Left renal cortex interstitium (tissue), 4 donors: ENCODE measurements at regions not wholly inside any gene's neighbourhood (a gene's known extent, or its start where the extent isn't known, plus 50 kb on each side); places are given as distances from the start of the nearest gene placed in this dataset.

Experiments used
- DNase-seq, 4 donors: peaks; one replicate each; pipeline ENCODE4 v3.0.0-alpha.2; 2013; ENCODE audit warnings: low read depth in 4 of 4, low spot score in 2 of 4, missing footprints in 1 of 4

DNA sequence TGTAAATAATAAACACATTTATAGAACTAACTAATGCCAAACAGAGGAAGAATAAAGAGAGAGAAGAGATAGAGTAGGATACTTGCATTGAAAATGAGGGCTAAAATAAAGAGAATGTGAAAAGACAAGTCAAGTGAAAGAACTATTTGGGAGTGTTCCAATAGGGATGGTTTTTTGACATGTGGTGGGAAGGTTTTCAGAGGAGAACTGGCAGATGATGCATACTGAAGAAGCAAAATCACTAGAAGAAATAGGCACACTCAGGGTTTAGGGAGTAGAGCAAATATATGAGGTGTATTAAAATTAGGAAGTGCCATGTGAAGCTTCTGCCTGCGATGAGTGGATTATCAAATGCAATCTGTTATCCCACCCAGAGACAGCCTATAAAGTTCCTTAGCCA is 744.8 kb downstream of the REEP3 start:
- no peak for DNase-seq

DNA sequence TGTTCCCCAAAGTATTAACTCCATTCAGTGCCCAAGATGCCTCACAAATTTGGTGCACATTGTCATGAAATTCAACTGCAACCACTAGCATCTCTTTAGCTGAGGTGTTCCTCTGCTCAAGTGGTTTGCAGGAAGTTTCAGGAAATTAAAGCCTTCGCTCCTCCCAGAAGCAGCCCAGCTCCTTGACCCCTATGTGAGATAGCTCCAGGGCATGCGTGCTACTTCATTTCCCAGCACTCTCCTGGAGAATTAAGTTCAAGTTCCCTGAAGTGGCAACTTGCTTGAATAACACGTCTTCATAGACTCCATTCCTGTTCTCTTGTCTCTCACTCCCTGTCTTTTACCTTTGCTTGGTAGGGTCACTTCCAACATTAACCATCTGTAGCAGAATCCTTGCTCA is 750.3 kb downstream of the REEP3 start:
- no peak for DNase-seq

DNA sequence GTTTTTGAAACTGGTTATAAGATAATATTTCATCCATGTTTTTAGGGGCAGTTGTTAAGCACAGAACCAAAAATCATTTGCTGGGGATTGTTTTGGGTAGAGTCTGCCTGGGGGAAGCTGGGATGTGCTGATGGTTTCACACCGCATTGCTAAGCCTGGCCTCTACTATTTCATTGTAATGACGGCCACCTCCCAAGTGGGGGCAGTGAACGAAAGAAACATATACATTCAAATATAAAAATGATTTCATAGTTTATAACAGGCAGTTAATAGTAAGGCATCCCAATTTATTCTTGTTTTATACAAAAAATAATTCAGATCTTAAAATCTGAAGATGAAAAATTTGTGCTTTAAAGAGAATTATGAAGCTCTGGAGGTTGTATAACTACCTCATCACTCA is 750.8 kb downstream of the REEP3 start:
- DNase-seq, result no peak

DNA sequence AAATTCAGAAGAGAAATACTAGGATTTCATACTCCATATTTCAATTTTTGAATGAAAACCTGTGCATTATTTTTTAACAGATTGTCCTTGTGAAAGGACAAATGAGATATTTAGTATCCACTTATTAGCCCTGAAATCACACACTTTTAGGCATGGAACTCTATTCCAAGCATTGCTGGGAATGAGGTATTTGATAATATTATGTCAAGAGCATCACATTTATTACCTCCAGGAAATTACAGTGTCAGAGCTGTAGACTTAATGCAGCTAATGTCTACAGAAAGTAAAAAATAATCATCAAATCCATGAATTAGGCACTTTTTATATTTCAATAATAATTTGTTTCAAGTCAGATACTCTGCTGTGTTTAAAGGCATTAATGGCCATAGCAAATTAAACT is 753.8 kb downstream of the REEP3 start:
- DNase-seq, result no peak

DNA sequence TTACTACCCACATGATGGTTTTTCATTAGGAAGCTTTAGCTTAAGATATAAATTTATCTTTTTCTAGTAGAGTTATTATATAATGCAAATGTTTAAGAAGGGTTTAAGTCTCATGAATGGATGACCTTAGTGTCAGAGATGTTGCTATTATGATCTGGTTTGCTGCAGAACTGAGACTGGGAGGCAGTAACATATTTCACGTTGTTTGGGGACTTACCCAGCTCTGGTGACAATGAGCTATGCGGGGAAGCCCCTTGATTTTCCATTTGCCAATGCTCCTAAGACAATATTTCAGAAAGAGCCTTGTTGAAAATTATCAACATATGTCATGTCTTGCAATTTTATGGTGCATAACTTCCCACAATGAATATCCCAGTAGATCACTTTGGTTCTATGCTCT is 754.6 kb downstream of the REEP3 start:
- no peak for DNase-seq

DNA sequence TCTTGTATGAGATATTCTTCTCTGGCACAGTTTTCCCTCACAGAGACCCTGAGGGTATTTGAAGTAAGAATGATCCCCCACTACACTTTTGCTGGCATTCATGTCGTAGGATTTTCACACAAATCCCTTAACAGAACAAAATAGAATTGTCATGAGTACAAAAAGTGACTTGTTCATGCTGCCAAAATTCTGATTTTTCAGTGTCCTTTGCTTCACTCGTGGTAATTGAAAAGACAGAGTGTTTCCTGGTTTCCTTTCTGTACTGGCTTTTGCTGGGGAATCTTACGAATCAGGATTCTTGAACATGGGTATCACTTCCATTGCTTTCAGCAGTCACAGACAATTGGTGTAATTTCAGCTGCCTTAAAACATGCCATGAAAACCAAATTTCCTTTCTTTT is 756.3 kb downstream of the REEP3 start:
- no peak for DNase-seq

DNA sequence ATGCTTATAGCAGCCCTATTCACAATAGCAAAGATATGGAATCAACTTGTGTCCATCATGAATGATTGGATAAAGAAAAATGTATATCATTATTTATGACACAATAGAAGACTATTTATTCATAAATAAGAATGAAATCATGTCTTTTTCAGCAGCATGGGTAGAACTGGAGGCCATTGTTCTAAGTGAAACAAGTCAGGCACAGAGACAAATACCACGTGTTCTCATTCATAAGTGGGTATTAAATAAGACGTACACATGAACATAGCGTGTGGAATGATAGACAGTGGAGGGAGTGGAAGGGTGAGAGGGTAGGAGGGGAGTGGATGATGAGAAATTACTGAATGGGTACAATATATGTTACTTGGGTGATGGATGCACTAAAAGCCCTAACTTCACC is 762.4 kb downstream of the REEP3 start:
- DNase-seq, result no peak

DNA sequence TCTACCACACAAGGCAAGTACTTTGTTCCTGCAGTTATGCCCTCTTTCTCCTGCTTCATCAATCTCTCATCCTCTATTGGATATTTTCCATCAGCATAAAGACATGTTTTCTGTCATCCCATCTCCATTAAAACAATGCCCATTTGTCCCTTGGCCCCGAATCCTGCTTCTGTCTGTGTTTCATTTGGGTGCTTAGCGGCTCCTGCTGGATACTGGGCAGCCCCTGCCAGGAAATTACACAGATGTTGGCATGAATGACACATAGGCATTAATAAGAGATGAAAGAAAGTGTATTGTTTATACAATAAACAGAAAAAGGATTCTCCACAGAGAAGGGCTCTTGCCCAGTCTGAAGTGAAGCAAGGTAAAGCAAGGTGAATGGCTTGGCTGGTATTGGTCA is 765.3 kb downstream of the REEP3 start:
- DNase-seq, result no peak

DNA sequence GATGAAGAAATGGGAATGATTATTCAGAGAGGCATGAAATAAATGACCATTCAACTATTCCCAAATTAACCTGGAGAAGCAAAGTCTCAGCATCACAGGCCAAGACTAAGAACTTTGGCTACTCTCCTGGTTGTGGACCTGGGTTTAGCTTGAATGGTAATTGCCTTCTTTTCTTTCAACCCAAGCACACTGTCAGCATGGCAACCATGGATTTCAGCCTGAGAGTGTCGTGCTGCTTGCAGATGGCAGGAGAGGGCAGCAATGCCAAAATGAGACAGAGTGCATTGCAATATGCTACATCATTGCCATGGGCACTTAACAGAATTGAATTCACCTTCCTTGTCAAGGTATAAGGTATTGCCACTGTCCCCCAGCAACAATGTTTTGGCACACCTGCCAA is 767.2 kb downstream of the REEP3 start:
- DNase-seq, result no peak

DNA sequence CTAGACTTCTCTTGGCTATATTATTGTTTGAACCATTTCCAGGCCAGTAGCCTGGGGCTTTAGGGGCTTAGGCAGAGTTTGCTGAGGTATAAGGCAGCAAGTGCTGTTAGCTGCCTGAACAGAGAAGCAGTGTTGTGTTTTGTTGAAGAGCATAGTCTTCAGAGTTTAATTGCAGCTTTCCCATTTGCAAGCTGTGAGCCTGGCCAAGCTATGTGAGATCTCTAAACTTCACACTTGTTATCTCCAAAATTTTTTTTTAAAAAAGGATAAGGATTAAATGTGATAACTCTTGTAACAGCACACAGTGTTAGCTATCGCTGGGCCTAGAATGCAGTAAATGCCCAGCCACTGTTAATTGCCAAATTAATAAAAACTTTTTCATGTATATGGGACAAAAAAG is 782.4 kb downstream of the REEP3 start:
- no peak for DNase-seq

DNA sequence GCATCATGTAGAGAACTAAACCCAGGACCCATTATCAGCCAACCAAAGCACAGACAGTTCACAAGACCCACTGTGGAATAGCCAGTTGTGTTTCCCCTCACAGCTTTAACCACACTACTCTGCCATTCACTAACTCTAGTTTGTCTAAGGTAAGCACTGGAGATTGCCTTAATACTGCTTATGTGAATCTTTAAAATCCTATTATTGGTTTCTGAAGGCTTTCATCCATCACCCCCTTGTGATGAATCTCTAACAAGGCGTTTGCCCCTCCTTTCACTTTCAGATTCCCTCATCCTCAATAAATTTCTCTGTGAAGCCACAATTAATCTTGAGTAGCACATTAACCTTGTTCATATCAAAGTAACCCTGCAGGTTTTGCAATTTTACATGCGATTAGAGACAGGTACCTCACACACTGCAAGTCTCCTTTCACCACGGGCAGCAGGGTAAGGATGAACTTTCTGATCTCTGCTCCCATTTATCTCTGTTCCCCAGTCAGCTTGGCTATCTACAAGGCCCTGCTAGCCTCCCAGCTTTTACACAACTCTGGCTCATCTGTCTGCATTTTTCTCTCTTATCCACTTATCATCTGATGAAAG is 785.6 kb downstream of the REEP3 start:
- no peak for DNase-seq

DNA sequence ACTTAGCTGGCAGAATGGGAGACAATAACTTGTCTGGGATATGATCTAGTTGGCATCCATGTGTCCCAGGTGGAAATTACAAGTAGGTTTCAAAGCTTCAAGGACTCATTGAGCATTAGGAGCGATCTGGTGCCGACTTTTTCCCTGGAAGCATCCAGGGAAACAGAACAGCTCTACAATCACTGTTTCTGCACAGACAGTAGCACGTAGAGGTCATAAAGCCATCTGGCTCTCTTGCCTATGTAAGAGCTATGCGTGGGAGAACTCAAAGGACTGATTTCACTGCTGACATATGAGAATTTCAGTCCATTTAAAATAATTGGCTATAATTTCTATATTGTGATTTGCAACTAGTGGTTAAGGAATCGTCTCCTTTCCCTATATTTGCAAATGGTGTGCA is 791.7 kb downstream of the REEP3 start:
- DNase-seq, result no peak

DNA sequence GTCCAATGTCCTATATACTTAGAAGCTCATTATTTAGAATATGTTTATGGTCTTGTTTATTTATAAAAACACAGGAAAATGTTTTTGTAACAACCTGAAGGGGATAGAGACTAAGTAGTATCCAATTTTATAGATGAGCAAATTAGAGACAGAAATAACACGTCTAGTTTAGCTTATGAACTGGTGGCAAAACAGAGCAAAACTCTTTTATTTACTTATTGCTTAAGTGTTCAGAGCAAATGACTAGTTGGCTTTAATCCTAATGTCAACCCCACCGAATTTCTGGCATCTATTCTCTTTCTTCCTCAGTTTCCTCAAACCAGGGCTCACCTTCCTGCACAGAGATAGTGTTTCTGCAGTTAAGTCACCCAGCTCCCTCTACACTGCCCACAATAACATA is 792.8 kb downstream of the REEP3 start:
- no peak for DNase-seq

DNA sequence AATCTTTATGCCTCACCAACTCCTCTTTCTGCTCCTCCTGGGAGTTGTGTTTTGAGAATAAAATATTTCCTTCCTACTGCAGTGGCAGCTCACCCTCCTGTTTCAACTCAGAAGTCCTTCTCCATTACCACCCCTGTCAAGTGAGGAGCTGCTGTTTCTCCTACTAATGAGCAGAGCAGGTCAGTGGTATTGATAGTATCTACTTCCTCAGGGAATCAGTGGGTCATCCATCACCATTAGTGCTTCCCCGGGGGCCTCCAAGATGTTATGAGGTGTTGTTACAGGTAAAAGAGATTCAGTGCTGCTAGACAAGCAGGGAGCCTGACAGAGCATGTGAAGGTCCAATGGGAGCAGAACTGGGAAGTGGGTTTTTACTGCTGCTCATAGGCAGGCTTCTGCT is 795.2 kb downstream of the REEP3 start:
- no peak for DNase-seq

DNA sequence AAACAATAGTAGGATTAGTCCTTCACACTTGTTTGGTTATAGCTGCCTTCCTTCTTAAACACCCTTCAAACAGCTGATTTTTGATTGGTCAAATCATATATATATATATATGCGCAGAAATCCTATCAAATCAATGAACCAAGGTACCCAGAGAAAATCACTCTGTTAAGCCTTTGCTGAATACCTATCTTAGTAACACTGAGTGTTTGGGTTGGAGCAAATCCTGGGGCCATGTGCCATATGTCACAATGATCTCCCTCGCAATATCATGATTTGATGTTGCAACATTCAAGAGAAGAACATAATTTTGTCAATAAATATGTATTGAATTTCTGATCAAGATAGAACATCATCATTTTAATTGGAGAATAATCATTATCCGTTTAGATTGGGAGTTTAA is 795.6 kb downstream of the REEP3 start:
- no peak for DNase-seq

DNA sequence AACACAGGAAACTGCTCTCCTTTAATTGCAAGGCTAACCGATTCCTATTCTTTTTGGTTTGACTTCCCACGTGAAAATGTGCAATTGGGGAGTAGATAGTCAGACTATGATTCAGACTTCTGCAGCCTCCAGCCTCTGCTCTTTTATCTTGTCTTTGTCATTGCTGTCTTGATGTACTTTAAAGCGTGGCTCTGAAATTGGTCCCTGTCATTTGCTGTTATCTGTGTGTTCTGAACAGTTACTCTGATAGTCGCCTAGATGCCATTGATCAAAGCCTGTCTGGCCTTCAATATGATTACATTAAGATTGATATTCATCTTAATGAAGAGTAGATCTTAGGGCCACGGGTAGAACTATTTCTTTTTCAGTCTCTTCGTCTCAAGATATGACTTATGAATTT is 799.2 kb downstream of the REEP3 start:
- no peak for DNase-seq

DNA sequence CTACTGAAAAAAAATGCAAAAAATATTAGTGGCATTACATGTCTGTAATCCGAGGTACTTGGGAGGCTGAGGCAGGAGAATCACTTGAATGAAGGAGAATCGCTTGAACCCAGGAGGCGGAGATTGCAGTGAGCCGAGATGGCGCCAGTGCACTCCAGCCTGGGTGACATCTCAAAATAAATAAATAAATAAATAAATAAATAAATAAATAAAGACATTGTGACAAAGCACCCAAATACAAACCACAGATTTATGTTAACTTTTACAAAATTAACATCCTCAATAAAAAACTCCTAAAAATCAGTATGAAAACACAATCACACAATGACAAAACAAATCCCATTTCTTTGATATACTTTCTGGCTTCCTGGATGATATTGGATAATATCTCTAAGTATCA is 808.3 kb downstream of the REEP3 start:
- DNase-seq, result no peak

DNA sequence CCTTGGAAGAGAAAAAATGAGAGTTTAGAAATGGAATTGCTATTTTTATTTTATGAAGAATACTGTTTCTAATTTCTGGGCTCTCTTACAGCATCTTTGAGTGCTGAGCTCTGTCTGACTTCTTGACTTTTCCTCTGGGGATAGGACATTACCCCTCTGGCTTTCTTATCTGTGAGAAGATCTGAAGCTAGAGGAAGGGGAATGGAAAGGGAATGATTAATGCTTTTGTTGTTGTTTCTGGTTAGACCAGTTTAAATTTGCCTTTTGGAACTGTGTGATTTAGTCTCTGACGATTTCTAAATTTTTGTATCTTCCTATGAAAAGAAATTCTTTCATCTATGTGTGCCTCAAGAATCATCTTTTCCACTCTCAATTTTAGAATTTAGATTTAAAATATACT is 811.4 kb downstream of the REEP3 start:
- no peak for DNase-seq

DNA sequence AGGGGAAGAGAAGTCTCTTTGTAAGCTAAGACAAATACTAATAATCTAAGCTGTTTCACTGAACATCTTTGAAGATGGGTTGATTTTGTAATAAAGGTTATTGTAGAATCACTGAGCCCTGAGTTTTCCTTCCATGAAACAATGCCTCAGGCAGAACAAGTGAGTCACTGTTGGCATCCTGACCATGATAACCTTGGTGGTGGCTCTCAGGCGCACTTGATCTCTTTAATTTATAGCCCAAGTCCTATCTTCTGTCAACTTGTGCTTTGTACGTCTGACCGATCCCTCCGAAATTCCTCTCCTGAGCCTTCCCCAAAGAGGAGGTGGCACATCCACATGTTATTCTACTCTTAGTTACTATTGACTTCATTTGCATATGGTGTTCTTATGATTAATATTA is 812.9 kb downstream of the REEP3 start:
- no peak for DNase-seq

DNA sequence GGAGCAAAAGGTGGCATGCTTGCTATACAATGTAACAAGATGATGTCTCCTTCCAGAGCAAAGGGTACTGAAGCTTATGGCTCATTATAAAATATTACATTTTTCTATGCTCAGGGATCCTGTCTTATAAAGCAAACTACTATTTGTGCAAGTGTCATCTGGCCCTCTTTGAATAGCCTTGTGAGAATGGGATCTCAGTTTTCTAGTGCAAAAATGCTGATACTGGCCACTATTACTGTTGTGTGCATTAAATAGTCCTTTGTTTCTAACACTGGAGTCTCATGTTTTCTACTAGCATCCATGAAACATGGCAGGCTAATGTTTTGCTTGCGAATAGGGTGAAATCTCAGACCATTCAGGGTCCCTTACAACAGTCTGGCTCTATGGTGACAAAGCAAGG is 823.0 kb downstream of the REEP3 start:
- no peak for DNase-seq

DNA sequence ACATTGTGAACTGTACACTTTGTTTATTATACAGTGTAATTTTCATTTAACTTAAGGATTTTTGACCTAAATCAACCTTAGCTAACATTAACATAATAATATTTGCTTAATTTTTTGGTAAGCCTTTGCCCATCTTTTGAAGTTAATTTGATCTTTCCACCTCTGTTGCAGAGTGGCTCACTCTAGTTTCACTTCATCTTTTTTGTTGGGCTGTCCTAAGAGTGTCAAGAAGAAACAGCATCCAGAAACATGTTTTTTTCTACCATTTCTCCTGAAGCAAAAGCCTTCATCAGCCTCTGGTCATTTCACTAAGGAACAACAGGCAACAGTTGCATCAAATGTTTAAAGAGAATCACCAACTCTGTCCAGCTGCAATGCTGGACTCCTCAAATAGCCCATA is 824.7 kb downstream of the REEP3 start:
- DNase-seq, result no peak

DNA sequence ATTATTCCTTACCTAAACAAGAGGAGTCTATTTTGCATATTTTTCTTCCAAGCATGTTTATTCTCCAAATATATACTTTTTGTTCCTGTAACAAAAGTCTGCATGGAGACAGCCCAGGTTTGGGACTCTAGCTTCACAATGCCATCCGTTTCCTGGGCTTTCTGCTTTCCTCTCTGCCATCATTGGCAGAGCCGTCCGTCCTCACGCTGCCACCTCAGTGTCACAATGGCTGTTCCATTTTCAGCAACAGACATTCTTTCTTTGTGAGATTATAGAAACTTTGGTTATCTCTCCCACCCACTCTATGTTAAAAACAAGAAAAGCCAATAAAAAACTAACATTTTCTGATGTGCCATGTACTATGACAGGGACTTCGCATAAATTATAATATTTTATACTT is 825.2 kb downstream of the REEP3 start:
- DNase-seq, result no peak

DNA sequence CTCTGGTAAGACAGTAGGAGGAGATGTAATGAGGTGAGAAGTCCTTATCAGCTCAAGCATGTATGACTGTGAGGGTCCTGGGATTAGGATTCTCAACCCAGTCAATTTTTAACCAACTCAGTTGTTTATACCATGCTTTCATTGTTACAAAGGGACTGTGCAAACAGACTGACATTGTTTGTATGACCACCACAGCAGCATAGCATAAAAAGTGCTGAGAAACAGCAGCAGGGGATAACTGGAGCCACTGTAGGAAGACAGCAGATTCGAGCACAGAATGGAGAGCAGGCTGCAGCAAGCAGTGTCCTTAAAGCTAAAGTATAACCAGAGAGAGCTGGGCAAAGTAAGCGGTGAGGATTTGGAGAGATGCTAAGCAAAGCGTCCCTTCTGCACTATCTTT is 829.5 kb downstream of the REEP3 start:
- no peak for DNase-seq

DNA sequence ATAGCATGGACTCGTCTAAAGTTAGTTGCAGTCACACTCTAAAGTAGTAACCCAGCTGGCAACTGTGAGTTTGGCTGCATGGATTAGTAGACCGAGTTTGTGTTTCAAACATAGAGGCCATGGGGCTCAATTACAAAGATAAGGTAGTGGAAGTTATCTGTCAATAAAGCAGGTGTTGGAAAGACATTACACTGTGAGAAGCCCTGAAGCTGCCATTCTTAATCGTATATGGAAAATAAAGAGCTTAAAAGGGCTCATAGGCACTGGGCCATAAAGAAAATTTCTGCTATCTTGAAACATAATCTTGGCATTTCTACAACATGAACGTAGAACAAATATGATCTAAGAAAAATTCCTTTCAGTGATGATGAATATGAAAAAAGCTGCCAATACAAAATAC is 837.7 kb downstream of the REEP3 start:
- no peak for DNase-seq
